HG03064 (cell line): ENCODE measurements at regions not wholly inside any gene's neighbourhood (a gene's known extent, or its start where the extent isn't known, plus 50 kb on each side); places are given as distances from the start of the nearest gene placed in this dataset.
"Not testable (repeated sequence)": the region's sequence is repeated elsewhere in the genome, so short reads cannot be mapped to it uniquely, and the experiment has no call there.

ENCODE experiments used
- ATAC-seq: cut with Tn5 transposase; IDR thresholded peaks from one replicate; pipeline ENCODE4 v1.9.1; 2021; ENCODE audit warnings: low read depth; ENCODE audit not compliant: unreplicated experiment

DNA sequence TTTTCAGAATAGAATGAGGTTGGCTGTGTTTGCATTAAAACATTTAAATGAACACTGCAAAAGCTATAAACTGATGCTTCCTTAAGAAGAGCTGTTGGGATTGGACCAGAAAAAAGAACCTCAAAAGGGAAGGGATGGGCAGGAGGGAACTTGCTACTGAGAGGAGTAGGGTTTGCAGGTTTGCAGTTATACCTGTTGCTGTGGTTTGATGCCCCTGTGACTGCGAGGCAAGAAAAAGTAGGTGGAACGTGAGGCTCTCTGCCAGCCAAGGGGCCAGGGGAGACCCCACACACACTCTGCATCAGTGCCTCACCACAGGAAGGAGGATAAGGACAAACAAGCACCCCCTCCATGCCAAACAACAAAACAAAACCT is 197.2 kb downstream of the BCAS1 start:
- no peak for ATAC-seq

DNA sequence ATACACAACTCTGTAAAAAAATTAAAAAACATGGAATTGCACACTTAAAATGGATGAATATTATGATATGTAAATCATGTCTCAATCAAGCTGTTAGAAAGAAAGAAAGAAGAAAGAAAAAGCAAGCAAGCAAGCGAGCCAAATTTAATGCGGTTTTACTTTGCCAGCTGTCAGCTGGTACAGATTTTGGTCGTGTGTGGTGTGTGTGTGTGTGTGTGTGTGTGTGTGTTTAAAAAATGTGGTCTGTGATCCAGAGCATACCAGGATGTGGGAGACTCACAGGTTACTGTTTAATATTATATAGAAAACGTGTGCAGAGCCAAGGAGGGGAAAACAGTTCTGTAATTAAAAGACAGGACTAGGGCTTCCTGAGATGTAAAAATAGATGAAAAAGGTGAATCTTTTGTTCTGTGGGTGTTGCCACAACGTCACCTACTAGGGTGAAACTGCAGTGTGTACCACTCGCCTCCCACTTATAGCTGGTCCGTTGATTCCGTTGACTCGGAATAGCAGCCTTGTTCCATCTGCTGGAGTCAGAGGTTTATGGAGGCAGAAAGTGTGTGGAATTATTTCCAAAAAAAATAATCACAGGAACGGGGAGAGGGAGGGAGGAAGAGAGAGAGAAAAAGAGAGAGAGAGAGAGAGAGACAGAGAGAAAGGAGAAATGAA is 197.7 kb downstream of the BCAS1 start:
- ATAC-seq, result no peak

DNA sequence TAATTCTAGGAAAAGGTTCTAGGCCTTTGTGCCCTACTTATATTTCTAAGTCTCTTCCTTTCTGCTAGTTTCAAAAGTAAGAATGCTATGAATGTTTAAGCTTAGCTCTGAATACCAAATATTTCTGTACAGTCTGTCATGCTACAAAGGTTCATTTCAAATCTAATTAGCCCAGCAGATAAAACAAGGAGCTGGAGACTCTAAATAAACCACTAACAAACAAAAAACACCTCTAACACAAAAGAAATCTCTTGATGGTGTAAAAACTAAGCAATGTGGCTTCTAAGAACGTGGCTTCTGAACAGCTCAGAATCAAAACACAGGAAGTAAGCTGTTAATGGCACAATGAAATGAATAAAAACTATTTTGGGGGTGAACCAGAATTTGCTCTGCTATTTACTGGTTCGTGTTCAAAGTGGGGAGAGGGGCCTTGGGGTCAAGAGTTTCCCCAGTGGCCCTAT is 198.3 kb downstream of the BCAS1 start:
- ATAC-seq, result no peak

DNA sequence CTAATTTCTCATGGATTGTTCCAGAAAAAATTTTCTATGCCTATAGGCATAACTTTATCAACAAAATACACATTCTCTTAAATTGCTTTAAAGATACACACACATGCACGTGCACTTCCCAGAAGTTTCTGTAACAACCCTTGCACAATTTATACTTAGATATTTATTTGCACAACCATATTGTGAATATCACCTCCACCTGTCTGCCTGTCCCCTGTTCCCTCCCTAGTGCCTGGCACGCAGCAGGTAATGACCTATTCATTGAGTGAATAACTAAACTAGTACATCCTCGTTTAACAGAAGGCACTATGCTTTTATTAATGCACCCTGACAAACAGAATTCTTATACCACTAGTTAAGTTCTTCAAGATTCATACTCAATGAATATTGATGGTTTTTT is 198.9 kb downstream of the BCAS1 start:
- ATAC-seq, result no peak

DNA sequence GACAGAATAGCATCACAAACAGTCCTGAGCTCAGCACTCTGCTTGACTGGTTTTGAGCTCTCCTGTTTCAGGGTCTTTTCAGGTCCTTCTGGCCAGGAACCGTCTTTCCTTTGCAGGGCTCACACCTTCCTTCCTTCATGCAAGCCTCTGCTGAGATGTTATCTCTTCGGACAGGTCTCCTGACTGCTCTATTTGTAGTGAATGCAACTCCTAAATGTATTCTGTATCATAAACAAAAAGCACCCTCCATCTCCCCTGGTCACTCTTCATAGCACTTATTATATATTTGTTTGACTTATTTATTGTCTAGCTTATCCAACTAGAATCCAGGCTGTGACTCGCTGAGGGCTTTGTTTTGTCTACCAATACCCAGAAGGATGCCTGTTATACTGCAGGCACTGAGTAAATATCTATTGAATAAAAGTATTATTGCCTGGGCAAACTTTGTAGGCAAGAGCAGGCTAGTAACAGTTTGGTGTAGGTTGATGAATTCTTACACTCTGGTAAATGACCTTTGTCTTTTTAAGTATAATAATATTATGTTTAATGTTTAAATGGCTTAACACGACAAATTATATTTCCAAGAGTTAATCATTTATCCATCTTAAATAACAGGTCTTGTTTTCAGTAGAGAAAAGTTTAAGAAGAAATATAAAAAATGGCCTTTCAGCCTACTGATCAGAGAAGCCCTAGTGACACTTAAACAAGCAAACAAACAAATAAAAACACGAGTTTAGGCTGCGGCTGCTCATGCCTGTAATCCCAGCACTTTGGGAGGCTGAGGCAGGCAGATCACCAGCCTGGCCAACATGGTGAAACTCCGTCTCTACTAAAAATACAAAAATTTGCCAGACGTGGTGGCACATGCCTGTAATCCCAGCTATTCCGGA is 199.7 kb downstream of the BCAS1 start:
- ATAC-seq, result no peak

DNA sequence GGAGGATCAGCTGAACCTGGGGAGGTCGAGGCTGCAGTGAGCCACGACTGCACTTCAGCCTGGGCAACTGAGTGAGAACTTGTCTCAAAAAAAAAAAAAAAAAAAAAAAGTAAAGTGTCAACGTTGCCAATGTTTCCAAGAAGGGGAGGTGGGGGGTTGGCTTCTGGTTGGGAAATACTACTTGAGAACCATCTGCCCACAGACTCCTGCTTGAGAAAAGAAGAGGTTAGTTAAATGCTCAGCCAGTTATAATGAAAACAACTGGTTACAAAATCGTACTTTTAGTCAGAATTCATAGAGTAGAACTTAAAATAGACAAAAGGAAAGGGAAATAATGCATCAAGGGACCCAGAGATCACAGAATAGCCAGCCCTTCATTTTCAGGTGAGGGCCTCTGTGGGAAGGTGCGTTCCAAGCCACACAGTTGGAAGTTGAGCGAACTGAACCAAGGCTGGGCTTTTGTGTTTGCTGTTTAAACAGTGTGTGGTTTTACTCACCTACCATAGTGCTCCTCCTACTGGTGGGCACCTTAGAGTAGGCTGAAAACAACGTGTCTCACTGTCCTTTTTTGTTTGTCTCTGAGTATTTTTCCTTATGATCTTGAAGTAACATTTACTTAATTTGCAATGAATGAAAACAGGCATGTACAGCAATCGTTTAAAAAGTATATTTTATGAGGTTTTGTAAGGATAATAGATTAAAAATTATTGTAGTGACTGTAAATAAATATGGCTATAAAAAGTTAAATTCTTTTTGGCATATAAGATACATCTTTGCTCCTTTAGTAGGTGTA is 200.7 kb downstream of the BCAS1 start:
- no peak for ATAC-seq

DNA sequence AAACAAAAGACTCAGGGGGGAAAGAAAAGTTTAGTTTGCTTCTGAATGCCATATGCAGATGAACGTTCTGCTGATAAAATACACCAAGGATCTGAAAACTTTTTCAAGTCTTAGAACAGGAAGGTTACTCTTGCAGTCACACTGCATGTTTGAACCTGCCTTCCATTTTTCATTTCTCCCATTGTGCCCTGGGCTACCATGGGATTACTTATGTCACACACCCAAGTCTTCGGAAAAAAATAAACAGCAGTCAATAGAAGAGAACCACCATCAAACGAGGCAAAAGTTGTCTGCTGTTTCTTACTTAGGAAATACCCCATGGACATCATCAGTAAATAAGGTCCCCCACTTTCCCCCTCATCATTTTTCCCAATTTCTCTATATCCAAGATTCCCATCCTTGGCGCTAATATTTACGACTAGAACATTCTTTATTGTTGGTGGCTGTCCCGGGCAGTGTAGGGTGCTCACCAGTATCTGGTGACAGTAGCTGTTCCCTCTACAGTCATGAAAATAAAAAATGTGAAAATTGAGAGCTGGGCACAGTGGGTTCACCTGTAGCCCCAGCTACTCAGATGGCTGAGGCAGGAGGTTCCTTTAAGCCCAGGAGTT is 202.5 kb downstream of the BCAS1 start:
- no peak for ATAC-seq

DNA sequence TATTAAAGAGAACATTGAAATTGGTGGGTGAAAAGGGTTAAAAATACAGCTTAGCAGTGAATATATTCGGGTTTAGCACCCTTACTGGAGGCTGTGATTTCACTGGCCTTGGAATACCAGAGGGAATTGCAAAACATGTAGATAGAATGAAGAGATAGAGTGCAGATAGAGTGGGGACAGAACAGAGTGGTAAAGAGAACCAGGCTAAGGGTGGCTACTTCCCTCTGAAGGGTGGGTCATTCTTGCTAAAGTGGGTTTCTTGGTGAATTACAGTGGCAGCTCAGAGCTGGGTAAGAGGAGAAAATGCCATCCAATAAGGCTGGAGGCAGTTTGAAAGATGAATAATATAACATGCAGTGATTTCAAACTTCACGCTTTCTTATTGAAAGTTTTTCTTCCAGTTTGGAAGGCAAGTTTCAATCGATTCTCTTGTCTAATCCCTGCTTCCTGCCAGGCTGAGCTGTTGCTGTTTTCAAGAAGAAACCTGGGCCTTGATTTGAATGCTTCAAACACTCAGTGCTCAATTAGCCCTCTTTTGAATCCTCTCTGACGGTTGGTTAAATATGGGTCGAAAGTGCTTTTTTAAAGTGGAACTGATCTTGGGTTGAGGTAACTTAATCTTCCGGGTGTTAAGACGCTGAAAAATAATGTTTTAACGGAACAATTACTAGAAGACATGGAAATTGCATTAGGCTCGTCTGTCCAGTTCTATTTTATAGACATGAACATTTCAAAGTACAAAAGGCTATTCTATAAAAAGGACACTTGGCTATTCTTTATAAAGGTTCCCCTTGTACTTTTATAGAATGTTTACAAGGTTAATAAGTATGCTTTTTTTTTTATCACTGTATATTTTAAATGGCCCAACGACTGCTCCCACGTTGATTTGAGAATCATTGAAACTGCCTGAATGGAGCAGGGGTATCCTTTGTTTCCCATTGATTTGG is 203.3 kb downstream of the BCAS1 start:
- peak; percentile 40 for ATAC-seq

DNA sequence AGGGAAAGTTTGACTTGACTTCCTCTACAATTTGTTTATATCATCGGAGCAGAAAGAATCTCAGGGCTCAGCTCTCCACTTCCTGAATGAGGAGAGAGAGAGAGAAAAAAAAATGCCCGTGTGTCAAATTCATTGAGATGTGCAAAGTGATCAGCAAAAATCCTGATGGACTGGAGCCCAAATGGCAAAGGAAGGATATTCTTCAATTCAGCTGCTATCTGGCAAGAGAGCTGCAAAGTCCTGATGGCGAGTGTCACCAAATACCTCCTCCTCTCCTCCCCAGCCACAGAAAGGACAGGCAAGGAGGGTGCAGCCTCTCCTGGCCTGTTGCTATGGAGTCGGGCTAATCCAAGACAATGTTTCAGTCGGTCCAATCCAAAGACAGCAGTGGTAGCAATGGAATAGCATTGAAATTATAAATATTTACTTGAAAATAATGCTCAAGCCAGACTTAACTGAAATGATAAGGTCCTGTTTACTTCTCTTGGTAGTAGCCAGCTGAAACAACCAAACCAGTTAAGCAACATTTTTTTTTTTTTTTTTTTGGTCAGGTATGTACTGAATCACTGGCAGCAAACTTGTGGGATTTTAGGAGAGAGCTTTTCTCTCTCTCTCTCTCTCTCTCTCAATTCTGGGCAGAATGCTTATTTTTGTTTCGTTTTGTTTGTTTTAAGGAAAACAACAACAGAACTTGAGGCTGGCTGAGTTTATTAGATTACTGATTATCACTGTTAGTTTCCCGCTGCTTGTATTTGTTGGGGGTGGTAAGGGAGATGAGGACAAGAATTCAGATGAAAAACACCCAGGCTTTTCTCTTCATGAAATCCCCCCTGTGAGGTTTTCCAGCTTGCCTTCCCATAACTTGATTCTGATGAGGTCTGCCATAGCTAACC is 204.2 kb downstream of the BCAS1 start:
- no peak for ATAC-seq

DNA sequence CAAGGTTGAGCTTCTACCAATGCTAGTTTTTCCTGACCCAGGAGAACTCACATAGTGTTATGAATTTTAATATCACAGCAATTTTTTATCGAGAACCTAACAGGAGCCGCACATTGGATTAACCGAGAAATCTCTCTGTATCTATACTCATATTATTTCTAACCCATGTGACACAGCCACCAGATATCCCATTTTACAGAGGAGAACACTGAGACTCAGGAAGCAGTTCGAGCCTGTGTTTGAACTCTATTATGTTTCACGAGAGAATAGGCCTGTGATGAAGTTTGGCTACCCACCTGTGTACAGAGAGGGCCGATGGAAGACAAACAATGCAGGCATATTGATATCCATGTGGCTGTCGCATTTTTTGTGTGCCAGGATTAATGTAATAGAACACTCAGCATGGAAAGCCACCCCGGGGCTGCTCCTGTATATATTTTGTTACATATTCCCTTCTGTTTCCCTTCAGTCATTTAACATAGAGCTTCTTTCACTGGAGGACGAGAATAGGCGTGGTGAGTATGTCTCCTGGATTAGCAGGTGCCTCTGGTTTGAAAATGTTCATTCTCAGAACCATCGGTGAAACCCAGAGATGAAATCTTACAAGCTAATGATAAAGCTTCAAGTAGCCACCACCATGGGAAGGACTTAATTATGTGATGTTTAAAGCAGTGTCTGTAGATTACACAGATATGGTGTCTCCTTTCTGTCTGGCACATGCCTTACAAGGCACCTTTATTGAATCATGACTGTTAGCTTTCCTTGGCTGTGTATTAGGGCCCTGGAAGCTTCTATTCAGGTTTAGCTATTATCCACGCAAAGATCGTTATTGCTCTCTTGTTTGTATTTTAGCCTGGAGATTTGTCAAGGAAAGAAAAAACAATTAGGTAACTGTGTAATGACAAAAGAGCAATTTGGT is 205.4 kb downstream of the BCAS1 start:
- not testable (repeated sequence) for ATAC-seq

DNA sequence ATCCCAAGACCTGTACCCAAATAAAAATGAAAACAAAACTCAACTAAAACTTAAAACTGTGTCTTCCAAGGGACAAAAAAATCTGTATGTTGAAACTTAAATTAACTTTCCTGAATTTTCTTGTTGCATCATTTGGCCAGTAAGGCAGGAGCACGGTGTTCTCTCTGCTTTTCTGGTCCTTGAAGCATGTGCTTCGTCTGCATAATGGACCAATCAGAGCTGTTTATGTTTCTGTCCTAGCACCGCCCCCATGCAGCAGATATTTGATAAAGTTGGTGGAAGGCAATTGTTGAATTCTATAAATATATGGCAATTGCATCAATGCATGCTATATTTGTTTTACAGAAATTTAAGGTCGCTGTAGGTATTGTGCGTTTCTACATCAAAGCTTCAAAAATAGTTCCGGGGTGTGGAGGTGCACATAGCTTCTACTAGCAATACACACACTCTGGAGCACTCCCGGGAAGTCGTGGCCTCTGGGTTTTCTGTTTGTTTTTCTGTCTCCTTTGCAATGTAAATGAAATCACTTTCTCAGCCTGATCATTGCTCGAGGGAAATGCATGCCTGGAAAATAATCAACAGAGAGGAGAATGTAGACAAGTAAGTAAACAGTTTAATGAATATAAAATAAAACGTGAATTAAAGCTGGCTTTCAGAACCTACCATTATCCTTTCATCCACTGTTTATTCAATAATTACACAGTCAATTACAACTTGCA is 206.3 kb downstream of the BCAS1 start:
- not testable (repeated sequence) for ATAC-seq

DNA sequence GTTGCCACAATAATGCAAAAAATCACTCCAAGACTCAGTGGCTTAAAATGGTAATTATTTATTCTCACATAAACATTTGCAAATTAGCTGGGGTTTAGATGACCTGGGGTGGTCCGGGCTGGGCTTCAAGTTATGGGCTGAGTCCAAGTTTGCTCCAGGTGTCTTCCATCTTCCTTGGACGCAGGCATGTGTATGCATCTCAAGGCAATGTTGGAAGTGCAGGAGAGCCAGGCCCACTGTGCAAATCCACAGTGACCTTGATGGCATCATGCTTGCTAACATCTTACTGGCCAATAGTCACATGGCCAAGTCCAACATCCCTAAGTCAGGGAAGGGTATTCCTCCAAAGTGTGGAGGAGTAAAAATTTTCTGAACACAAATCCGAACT is 206.9 kb downstream of the BCAS1 start:
- not testable (repeated sequence) for ATAC-seq

DNA sequence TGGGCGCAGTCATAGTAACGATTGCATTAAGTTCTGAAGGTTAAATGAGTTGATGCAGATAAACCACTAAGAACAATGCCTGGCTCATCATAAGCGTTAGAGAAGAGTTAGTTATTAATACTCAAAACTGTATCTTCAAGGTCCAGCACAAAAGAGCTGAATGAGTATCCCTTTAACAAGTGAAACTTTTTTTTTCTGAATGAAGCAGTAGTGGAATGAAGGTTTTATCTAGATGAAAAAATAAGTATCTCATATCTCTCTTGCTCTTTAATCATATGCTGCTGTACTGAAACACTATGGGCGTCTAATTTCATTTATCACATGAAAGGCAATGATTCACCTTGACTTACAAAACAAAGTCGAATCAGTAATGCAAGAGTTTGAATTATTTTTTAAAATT is 207.4 kb downstream of the BCAS1 start:
- not testable (repeated sequence) for ATAC-seq

DNA sequence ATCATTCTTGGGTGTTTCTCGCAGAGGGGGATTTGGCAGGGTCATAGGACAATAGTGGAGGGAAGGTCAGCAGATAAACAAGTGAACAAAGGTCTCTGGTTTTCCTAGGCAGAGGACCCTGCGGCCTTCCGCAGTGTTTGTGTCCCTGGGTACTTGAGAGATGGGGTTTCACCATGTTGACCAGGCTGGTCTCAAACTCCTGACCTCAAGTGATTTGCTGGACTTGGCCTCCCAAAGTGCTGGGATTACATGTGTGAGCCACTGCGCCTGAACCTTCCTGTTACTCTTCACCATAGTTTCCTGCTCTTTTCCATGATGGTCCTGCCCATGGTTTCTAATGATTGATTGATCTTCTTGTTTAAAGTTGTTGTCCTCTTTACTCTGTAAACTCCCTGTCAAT is 207.9 kb downstream of the BCAS1 start:
- ATAC-seq, result not testable (repeated sequence)

DNA sequence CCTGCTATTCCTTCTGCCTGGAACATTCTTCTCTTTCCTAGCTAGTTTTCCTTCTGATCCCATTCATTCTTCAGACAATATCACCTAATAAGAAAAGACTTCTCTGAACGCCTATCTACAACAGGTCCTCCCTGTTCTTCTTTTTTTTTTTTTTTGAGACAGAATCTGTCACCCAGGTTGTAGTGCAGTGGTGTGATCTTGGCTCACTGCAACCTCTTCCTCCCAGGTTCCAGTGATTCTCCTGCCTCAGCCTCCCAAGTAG is 208.3 kb downstream of the BCAS1 start:
- not testable (repeated sequence) for ATAC-seq

DNA sequence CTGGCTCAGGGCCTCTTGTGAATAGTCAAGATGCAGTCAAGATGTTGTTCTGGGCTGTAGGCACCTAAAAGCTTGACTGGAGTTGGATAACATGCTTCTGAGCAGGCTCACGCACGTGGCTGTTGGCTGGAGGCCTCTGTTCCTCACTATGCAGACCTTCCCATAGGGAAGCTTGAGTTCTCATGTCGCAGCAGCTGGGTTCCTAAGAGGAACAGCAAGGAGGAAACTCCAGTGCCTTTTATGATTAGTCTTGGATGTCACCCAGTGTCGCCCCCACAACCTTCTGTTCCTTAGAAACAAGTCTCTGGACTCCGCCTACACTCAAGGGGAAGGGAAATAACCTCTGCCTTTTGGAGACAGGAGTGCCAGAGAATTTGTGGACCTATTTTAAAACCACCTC is 210.7 kb downstream of the BCAS1 start:
- no peak for ATAC-seq

DNA sequence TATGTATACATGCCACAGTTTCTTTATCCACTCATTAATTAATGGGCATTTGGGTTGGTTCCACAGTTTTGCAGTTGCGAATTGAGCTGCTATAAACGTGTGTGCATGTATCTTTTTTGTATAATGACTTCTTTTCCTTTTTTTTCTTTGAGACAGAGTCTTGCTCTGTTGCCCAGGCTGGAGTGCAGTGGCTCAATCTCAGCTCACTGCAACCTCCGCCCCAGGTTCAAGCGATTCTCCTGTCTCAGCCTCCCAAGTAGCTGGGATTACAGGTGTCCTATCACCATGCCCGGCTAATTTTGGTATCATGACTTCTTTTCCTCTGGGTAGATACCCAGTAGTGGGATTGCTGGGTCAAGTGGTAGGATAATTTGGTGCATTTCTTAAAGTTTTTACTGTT is 211.4 kb downstream of the BCAS1 start:
- ATAC-seq, result not testable (repeated sequence)
